Activated naive CD4-positive, alpha-beta T cell treated with Interleukin-2 at 50 U/mL for 16 hours (primary cell): ENCODE measurements at regions not wholly inside any gene's neighbourhood (a gene's known extent, or its start where the extent isn't known, plus 50 kb on each side); places are given as distances from the start of the nearest gene placed in this dataset.

ENCODE experiments used
- DNase-seq: peaks from one replicate; pipeline ENCODE4 v3.0.0-alpha.2; 2020

DNA sequence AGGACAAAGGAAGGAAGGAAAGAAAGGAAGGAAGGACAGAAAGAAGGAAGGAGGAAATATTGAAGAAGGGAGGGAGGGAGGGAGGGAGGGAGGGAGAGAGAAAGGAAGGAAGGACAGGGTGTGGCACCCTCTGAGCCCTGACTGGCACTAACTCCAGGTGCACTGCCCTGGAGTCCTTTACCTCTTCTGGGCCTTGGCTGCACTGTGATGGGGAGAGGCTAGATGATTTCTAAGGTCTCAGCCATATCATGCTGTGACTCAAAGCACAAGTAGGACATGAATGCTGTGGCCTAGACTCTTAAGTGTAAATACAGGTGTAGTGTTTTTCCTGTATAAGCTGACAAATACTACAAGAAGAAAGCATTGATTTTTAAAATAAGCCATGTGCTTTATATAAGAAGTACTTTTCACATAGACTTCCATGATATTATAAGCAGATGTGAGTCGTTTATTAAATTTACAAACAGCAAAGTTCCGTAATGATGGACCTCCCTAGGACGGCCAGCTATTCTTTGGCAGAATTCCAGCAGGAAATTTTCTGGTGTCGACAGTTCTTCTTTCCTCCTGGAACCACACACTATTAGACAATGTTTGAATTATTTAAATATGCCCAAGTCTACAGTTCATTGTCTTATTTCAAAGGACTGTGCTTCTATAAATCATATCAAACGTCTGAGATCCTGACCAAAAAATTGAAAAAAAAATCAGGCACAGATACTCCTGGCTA, 213.8 kb upstream of the C2CD4B start:
- DNase-seq: no peak

DNA sequence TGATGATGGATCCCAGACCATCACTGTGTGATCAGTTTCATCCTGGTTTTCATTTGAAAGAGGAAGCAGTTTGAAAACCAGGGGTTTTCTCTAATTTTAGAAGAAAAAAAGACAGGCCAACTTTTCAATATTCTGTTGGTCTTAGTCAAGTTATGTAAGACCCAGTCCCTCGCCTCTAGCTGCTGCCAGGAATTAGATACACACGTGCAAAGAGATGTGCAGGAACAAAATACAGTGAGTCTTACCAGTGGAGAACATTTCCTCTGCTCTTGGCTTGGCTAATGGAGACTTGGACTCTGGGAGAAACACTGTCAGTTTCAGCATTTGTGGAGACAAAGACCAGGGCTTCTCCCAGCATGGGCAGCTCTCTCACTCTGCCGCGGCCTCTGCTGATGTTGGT, 214.9 kb upstream of the C2CD4B start:
- DNase-seq: no peak

DNA sequence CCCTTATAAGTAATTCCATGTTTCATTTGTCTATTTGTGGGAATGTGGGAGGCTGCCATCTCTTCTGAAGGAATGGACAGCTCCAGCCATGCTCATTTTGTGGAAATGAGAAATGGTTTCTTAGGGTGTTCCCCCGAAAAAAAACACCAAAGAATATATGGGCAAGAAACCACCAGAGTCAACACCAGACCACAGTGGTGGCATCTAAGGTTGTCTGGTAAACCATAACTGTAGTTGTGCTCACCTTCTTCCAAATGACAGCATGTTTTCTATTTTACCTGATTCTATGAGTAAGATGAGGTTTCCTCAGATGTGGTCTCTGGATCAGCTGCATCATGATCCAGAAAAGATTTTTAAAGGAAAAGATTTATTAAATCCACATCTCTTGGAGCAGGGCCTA, 217.0 kb upstream of the C2CD4B start:
- no peak for DNase-seq

DNA sequence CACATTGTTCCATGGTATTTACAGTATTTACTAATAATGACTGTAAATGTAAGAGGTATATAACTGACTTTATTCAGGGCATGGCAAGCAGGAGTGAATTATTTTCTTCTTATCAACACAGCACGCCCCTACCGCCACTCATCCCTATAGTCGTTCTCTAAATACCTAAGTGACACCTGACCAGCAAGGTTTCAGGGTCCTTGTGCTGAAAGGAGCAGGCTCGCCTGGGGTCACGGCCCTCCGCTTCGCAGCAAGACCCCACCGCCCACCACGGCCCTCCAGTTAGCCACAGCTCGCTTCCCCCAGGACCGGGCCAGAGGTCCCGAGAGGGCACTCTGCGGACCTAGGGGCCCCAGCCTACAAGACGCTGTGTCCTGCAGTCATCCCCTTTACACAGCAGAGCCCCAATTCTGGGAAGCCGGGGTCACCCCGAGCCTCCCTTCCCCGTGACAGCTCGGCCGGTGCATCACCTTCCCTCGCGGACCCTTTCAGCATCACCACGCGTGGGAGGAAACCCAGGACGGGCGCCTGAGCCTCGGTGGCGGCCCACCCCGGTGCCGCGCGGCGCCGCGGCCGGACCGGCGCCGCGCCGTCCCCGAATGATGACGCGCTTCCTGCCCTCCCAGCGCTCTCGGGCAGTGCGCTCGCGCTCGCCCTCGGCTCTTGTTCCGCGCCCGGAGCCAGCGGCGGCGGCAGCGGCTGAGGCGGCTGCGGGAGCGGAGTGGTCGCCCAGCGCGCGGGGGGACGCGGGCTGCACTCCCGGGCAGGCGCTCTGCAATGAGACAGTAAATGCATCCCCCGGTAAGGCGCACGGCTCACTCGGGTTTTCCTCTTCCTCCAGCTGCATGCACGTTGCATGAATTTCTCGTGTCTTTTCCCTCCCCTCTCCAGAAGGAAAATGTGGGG, 225.1 kb upstream of the C2CD4B start, which contains the start of gene TLN2:
Gene TLN2 (plus strand): TSS at position 666 of the 906 bp plus-strand sequence.
- peak; percentile 64 for DNase-seq

DNA sequence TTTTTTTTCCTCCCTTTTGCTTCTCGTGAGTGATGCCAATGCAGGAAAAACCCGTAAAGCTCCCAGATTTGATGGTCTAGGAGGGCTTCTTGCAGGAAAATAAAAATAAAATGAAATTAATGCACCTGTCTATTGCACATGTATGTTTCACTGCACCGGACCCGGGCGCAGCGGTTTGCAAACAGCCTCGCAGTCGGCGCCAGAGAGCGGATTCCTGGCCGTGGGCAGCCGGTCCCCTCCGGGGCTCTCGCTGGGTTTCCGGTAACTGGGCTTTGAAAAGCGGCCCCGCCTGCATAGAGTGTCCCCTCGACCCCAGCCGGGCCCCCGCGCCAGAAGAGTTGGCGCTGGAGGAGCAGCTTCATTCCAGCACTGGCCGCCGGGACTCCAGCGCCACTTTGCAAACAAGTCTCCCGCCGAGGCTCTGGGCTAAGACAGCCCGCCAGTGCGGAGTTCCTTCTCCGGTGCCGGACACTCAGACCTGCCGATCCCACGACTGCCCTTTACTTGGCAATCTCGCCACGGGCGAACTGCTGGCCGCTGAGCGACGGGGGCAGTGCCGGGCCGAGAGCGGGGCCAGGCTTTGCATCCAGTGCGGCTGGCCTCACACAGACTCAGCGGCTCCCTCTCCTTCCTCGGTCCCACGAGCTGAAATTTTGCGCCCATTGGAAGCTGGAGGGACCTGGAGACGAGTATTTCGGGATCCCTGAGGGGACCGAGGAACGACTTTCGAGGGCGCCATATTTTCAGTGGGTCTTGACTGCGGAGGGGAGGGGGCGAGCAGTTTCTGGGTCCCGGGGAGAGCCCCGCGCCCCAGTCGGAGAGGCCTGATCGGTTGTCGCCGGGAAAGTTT, 225.9 kb upstream of the C2CD4B start:
- DNase-seq: peak; percentile 24

DNA sequence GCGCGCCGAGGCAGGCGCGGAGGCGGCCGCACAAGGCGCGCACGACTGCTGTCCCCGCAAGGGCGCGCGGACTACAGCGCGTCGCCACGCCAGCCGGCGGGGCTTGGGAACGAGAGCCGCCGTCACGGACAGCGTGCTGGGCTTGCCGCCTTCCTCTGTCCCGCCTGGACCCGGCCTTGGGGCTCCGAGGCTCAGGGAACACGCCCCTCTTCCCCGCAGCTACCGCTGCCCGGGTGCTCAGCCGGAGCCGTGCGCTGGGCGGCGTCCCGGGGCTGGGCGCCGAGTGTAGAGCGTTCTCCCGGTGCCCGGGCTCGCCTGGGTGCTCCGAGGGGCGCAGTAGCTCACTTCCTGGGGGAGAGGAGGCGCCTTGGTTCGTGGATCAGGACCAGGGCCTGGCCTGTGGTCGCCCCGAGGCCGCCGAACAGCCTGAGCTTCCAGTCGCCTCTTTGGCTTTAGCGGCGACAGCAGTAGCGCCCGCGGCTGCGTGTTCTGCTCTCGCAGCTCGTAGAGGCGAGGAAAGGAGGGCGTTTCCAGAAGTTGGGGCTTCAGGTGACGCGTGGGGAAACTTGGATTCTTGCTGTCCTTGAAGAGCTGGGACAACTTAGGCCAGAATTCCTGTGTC, 226.7 kb upstream of the C2CD4B start:
- DNase-seq: peak; percentile 33

DNA sequence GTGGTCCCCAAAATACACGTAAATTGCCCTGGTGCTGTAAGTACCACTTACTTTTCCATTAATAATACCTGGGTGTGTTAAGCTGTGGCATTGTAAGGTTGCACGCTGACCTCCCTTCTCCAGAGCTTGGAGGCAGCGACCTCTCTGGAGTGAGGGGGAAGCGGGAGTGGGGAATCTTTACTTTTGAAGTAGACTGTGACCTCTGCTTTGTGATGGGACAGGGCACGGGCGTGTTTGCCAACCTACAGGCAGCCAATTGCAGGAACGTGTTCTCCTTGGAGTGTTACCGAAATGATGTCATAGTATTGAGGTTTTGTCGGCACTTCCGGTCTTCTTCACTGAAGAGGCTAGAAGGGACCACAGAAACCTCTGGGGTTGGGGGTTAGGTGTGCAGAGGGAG, 227.3 kb upstream of the C2CD4B start:
- DNase-seq: no peak

DNA sequence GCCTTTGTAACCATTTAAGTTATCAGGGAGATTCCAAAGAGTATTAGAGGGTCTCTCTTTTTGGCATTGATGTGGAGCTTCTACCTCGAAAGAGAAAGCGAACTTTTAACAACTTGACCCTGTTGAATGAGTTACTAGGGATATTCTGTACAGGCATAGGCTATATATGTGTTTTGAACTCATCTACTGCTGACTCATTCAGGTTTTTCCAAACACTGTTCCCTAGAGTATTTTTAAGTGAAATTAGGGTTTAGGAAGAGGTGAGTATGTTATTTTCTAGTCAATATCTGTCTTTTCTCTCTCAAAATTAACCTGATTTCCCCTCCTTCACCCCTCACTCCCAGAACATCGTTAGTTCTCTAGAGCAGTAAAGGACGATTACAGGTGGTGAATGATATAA, 228.1 kb upstream of the C2CD4B start:
- no peak for DNase-seq

DNA sequence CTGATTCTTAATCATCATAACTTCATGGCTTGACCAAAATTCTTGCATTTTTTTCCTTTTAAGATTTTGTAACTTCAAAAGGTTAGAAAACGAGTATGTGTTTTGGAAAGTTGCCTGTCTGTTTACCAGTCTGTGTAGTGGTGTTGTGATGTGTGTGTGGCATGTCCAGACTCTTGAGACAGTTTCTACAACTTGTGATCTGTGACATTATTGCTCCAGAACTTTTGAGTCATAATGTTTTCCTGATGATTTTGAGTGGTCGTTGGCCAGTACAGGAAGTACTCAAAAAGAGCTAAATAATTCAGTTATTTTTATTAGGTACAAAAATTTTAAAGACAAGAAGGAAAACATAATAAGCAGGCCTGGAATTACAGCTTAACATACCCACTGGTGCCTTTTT, 229.0 kb upstream of the C2CD4B start:
- DNase-seq: no peak

DNA sequence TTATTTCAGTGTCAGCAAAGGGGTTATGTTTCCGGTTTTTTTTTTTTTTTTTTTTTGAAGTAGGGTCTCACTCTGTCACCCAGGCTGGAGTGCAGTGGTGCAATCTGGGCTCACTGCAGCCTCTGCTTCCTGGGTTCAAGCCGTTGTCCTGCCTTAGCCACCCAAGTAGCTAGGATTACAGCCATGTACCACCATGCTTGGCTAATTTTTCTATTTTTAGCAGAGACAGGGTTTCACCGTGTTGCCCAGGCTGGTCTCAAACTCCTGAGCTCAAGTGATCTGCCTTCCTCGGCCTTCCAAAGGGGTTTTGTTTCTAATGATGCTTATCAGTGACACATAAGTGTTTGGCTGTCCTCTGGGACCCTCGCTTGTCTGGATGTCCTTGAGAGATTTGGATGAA, 235.7 kb upstream of the C2CD4B start:
- DNase-seq: no peak

DNA sequence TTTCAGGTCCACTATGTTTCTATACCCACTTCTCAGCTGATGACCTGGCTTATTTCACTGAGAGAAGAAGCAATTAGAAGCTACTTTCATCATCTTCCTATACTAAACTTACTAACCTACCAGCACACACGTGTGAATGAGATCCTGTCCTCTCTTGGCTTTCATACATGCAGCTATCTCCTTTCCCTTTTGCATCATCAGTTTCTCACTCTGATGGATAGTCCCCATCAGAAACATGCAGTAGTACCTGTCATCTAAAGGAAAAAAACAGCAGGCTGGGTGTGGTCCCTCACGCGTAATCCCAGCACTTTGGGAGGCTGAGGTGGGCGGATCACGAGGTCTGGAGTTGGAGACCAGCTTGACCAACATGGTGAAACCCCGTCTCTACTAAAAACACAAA, 237.6 kb upstream of the C2CD4B start:
- no peak for DNase-seq

DNA sequence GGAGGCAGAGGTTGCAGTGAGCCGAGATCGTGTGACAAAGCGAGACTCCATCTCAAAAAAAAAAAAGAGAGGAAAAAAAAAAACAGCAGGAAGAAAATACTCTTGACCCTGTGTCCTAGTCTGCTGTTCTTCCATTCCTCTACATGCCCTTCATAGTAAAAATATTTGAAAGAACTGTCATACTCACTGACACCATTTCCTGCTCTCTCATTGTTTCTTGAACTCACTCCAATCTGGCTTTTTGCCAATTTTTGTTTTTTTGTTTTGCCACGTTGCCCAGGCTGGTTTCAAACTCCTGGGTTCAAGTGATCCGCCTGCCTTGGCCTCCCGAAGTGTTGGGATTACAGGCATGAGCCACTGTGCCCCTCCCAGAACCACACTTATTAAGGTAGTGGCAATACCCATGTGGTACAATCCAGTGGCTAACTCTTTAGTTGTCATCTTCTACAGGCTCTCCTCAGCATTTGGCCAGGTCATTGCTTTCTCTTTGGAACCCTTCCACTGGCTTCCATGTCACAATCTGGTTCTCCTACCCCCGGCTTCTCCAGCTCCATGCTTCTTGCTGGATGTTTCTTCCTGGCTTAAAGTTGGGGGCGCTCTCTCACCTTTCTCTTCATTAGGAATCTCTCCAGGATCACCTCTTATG, 238.2 kb upstream of the C2CD4B start:
- no peak for DNase-seq

DNA sequence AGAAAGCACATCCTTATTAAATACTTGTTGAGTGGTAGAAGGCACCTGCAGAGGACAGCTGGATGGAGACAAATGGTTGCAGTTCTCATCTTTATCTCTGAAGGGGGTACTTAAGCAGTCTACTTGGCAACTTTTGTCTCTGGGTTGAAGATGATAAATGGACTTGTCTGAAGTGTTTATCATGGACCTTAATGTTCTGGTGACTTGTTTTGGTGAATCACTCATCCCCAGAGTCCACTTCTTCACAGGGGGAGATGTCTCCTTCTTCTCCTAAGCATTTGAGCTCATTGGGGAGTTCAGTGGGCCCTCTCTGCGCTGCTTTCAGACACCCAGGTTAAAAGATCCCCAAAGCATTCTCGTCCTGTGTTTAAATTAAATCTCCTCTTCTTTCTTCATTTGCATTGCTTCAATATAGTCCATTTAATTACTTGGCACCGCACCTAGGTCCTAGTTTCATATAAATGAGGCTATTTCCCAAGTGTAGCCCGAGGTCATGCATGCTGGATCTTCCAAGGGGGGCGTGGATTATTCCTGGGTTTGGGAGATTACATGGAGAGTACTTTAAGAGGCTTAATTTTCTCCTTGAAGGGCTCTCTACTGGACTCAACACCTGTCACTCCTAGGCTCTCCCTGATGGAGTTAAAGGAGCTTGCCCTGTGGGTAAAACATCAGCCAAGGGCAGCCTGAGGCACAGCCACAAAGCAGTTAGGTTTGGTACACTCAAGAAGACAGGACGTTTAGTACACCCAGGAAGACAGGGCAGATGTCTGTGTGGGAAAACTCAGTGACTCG, 239.3 kb upstream of the C2CD4B start:
- DNase-seq: no peak

DNA sequence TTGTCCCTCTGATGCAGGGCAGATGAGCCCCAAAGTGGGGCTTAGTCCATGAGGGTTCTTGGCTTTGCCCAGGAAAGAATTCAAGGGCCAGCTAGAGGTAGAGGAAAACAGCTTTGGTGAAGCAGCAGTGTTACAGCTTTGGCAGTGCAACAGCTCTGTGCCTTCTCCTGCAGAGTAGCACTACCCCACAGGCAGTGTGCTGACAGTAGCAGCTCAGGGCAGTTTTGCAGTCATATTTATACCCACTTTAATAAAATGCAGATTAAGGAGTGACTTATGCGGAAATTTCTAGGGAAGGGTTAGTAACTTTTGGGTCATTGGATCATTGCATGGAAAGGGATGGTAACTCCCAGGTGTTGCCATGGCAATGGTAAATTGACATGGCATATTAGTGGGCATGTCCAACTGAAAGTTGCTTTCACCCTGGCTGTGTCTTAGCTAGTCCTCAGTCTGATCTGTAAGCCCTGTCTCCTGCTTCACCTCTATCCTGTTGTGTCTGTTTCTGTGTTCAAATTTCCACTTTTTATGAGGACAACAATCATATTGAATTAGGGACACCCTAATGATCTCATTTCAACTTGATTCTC, 241.3 kb upstream of the C2CD4B start:
- no peak for DNase-seq

DNA sequence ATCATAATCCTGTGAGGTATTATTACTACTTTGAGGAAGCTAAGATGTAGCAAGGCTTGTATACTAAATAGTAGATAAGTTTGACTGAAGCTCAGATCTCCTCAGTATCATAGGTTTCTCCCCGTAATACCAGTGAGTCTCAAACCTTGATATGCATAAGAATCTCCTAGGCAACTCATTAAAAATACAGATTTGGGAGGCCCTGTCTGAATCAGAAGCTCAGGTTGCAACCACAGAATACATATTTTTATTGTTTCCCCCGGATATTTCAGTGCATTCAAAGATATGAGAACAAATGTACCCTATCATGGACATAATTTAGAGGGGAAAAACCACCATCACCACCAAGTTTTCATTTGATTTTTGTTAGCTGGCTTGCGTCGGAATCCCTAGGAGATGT, 242.1 kb upstream of the C2CD4B start:
- DNase-seq: no peak

DNA sequence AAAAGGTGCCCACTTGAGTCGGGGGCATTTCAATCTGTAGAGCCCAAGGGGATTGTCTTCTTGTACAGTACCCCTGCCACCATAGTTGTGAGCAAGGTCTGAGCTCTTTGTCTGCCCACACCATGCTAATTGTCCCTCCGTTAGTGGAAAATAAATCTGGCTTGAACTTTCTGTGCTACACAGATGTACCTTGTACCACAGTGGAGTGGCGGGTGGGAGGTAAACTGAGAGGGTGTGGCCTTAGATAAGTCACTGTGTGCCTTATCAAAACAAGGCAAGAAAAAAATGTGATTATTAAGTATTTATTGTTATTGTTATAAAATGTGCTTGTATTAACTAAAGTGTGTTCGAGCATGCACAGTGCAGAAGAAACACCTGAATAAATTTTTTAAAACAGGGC, 242.9 kb upstream of the C2CD4B start:
- no peak for DNase-seq

DNA sequence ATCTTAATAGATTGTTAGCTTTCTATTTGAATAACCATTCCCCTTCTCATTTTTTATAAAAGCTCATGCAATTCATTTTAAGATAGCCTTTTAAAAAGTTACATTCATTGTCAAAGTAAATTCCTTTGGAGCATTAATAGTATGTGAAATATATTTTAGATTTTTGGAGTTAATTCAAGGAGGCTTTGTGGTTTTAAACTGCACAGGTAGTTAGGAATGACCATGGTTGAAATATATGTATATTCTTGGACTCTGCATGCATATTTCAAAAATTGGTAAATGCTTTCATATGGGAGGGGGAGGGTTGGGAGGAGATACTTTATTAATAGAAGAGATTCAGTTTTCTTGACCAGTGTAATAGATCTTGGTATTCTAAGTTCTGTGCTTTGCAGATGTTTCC, 244.4 kb upstream of the C2CD4B start:
- no peak for DNase-seq

DNA sequence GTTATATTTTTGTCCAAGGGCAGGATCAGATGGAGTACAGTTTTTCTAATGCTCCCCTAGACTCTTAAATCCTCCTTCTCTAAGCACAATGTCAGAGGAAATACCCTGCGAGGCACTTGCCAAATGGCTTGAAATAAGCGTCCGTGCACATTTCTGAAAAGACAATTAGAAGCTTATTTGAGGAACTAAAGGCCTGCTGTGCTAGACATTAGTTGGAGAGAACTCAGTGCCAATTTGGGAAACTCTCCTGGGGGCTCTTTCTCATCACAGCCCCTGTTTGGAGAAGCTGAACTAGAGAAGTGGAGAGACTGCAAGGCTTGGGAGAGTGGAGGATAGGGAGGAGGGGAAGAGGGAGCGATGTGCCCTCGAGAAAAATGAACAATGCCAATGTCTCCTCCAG, 247.6 kb upstream of the C2CD4B start:
- no peak for DNase-seq

DNA sequence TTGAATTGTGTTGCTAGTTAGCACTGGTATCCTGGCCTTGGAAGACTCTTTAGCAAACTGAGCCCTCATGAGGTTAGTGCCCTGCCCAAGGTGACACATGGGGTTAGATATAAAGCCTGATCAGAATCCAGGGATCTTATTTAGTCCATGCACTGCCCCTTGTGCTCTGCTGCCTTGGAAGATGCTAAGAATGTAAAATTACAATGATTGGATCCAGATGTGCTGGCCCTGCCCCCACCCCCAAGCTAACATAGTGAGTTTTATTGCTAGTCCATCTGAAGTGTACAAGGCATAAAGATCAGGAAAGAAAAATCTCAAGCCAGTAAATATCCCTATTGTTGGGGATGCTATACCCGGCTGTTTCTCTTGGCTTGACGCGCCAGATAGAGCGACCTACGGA, 248.1 kb upstream of the C2CD4B start:
- no peak for DNase-seq

DNA sequence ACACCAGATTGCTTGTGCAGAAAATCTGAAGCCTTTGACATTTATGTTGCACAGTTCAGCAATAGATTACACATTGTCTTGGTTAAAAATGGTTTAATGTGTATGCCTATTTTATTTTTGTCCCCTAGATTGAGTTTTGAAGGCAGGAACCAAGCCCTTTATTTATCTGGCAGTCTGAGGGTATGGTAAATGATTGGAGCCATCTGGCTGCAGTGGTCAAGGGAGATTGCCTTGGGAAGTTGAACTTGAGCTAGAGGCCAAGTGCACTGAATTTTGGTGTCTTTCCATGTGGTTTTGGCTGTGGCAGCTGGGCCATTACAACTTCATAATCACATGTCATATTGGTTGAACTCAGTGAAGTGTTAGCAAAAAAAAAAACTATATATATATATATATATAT, 248.7 kb upstream of the C2CD4B start:
- DNase-seq: no peak

DNA sequence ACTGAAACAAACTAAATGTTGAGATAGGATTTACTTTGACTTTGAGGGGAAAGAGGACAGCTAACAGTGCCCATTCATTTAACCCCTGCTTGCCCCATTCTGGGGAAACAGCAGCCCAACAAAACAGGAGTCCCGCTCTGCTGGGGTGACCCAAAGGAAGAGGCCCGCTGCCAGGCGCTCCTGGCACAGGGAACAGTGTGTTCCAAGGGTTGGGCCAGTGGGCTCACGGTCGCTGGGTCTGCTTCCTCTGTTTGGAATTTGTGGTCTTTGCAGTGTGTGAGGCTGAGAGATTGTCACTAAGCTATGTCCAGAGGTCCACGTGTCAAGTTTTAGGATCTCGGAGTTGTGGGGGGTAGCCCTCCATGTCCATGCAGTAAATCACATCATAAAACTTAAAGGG, 250.4 kb upstream of the C2CD4B start:
- no peak for DNase-seq
